Peyer's patch (tissue), 4 donors: ENCODE measurements at regions not wholly inside any gene's neighbourhood (a gene's known extent, or its start where the extent isn't known, plus 50 kb on each side); places are given as distances from the start of the nearest gene placed in this dataset.

Experiments
- POLR2A ChIP-seq, 2 donors: fragments of 450-650 bp; IDR thresholded peaks; one replicate each; pipeline ENCODE4 v1.5.1; 2017; ENCODE audit warnings: antibody characterized with exemption in 2 of 2, mild to moderate bottlenecking in 2 of 2, moderate library complexity in 2 of 2
- TF ChIP-seq, protein P1 (sequence below), 6 experiments: fragments of 450-650 bp in 4 of 6; fragments of 200-600 bp in 2 of 6; sonication (generic) in 1 of 6; IDR thresholded peaks; one replicate each; pipeline ENCODE4 v1.5.1; 2017 to 2019; ENCODE audit warnings: antibody characterized with exemption in 6 of 6, mild to moderate bottlenecking in 3 of 6, moderate library complexity in 1 of 6

- TF ChIP-seq, protein P1, sequence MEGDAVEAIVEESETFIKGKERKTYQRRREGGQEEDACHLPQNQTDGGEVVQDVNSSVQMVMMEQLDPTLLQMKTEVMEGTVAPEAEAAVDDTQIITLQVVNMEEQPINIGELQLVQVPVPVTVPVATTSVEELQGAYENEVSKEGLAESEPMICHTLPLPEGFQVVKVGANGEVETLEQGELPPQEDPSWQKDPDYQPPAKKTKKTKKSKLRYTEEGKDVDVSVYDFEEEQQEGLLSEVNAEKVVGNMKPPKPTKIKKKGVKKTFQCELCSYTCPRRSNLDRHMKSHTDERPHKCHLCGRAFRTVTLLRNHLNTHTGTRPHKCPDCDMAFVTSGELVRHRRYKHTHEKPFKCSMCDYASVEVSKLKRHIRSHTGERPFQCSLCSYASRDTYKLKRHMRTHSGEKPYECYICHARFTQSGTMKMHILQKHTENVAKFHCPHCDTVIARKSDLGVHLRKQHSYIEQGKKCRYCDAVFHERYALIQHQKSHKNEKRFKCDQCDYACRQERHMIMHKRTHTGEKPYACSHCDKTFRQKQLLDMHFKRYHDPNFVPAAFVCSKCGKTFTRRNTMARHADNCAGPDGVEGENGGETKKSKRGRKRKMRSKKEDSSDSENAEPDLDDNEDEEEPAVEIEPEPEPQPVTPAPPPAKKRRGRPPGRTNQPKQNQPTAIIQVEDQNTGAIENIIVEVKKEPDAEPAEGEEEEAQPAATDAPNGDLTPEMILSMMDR (IDR thresholded peaks at IDR 0.05): no peak
- no peak for TF ChIP-seq POLR2A (IDR thresholded peaks at IDR 0.05)
Observed at GRCh38 chr9:26171691-26172090, 493.4 kb upstream of the TUSC1 start.
